Fibroblast of villous mesenchyme (primary cell): ENCODE measurements at regions not wholly inside any gene's neighbourhood (a gene's known extent, or its start where the extent isn't known, plus 50 kb on each side); places are given as distances from the start of the nearest gene placed in this dataset.

Source experiments
- DNase-seq: peaks from one replicate; pipeline ENCODE4 v3.0.0-alpha.2; 2010; ENCODE audit warnings: low read depth
- H3K4me3 ChIP-seq: 2 replicates; pipeline ENCODE4 v1.5.1; 2011; ENCODE audit warnings: low read depth, mild to moderate bottlenecking, low read length
- CTCF ChIP-seq: IDR thresholded peaks from 2 replicates; pipeline ENCODE4 v1.5.1; 2012; ENCODE audit warnings: low read depth, mild to moderate bottlenecking, low read length; ENCODE audit not compliant: insufficient read depth

GRCh38 chr5:112112346-112112745, 306.7 kb downstream of the EPB41L4A start:
- TF ChIP-seq CTCF = no peak
- H3K4me3 ChIP-seq = no peak overlapping the region
- no peak for DNase-seq

GRCh38 chr5:112109331-112110007, 309.6 kb downstream of the EPB41L4A start:
- H3K4me3 ChIP-seq = no peak overlapping the region
- DNase-seq = peak; percentile 90
- no peak for TF ChIP-seq CTCF

- no peak overlapping the region for H3K4me3 ChIP-seq
- no peak for TF ChIP-seq CTCF
Observed at GRCh38 chr5:112106878-112107277, 312.2 kb downstream of the EPB41L4A start.

GRCh38 chr5:112097768-112098167, 321.3 kb downstream of the EPB41L4A start:
- TF ChIP-seq CTCF = no peak
- peak overlapping the region; percentile 29 for H3K4me3 ChIP-seq
- peak; percentile 49 for DNase-seq

More at GRCh38 chr5:112106878-112107277, 312.2 kb downstream of the EPB41L4A start:
- DNase-seq = no peak

- TF ChIP-seq CTCF = no peak
- DNase-seq = no peak
- H3K4me3 ChIP-seq = no peak overlapping the region
Observed at GRCh38 chr5:112087222-112087621, 330.2 kb upstream of the NREP start.

- no peak overlapping the region for H3K4me3 ChIP-seq
- no peak for DNase-seq
- TF ChIP-seq CTCF = no peak
Observed at GRCh38 chr5:112086740-112087139, 329.7 kb upstream of the NREP start.

GRCh38 chr5:112084149-112084548, 327.2 kb upstream of the NREP start:
- no peak overlapping the region for H3K4me3 ChIP-seq
- no peak for TF ChIP-seq CTCF
- DNase-seq = peak; percentile 91
